Heart left ventricle (tissue), 13 donors: ENCODE measurements at regions not wholly inside any gene's neighbourhood (a gene's known extent, or its start where the extent isn't known, plus 50 kb on each side); places are given as distances from the start of the nearest gene placed in this dataset.

Experiments used
- POLR2A ChIP-seq, 2 donors: fragments of 450-650 bp; IDR thresholded peaks; one replicate each; pipeline ENCODE4 v1.6.1; 2017; ENCODE audit warnings: antibody characterized with exemption in 2 of 2, mild to moderate bottlenecking in 2 of 2, moderate library complexity in 2 of 2
- TF ChIP-seq, protein P1 (sequence below), 12 donors: fragments of 200-600 bp; sonication (generic) in 4 of 12; IDR thresholded peaks; one replicate each; pipeline versions ENCODE4 v1.5.0 to v1.8.0; 2018 to 2022; ENCODE audit warnings: antibody characterized with exemption in 12 of 12, mild to moderate bottlenecking in 5 of 12
- donor health status: ischemic (EF 13 %, LVEDD 7.1; RV severe dilation, severe dysfunction).
- donor health status: DM: no; HTN: yes; CAD: no.
- donor health status: DM: no; HTN: no; CAD: no.
- donor health status: ischemic (EF 25% LVEDD 6.9; RV normal size, moderate dysfunction).
- donor health status: ischemic (EF 25% LVEDD 5.7; RV mildly dilated, moderate dysfunction).
- donor health status: ischemic (EF 35%, LVEDD 5.7; RV mildly dilated, moderate dysfunction).
- donor health status: nonischemic (EF 11% LVEDD 7.7; RV severe dilation, severe dysfunction).
- donor health status: DM: yes; HTN: yes; CAD: no.
- donor health status: PGD.
- donor health status: ischemic (EF 29% LVEDD 5.4; RV normal size, mild dysfunction).
- donor health status: nonischemic (EF 23%, LVEDD 6.1; RV moderate dilation, normal function).

DNA sequence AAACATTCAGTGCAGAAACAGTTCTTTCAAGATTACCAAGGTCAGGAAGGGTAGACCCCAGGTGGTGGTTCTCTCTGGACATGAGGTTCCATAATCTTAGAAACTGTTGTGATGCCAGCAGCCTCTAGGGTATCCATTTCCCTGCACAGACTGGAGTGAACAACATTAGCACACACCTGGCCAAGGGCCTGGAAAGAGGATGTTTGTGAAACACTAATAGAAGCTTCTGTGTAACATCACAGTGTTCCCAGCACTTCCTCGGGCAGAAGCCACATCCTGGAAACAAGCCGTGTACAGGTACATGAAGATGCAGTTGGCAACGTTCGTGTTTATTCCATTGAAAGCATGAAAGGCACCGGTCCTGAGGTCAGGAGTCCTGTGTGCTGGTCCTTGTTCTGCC lies 598.2 kb upstream of the KLF4 start:
- TF ChIP-seq, protein P1, sequence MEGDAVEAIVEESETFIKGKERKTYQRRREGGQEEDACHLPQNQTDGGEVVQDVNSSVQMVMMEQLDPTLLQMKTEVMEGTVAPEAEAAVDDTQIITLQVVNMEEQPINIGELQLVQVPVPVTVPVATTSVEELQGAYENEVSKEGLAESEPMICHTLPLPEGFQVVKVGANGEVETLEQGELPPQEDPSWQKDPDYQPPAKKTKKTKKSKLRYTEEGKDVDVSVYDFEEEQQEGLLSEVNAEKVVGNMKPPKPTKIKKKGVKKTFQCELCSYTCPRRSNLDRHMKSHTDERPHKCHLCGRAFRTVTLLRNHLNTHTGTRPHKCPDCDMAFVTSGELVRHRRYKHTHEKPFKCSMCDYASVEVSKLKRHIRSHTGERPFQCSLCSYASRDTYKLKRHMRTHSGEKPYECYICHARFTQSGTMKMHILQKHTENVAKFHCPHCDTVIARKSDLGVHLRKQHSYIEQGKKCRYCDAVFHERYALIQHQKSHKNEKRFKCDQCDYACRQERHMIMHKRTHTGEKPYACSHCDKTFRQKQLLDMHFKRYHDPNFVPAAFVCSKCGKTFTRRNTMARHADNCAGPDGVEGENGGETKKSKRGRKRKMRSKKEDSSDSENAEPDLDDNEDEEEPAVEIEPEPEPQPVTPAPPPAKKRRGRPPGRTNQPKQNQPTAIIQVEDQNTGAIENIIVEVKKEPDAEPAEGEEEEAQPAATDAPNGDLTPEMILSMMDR (IDR thresholded peaks at IDR 0.05) = no peak
- no peak for TF ChIP-seq POLR2A (IDR thresholded peaks at IDR 0.05)
